ENCODE measurements at regions not wholly inside any gene's neighbourhood (a gene's known extent, or its start where the extent isn't known, plus 50 kb on each side); places are given as distances from the start of the nearest gene placed in this dataset.

DNA sequence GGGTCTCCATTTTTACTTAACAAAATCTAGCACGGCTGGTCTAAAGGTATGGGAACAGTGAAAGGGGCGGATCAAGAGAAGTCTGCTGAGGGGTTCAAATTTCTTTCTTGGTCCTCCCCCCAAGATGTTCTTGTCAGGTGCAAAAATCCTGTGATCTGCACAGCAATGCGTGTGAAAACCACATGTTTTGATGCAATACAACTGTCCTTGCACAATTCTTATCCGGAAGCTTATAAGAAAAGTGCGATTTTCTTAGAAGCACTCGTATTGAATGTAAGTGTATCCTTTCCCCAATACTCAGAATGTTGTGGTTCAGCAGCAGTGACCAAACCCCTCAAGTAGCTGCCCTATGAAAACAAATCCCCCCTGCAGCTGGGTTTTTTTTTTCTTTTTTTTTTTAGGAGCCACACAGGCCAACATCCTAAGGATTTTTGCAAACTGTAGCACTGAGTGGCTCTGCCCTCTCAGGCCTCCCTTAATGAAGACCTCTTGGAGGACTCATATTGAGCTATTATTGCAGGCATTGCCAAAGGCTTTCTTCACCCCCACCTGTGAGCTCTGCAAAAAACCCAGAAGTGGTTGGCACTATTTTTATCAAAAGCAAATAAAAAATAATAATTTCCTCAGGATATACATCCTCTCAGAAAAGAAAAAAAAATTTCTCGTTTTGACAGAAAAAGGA, 151.9 kb upstream of the ITGB1 start:
- TF ChIP-seq SIN3A (IDR thresholded peaks at IDR 0.05; ENCODE audit: borderline replicate concordance, insufficient read depth, low read length) (no peak), TAF1 (IDR thresholded peaks at IDR 0.05; ENCODE audit: borderline replicate concordance, insufficient read depth, low read length) (no peak), FOXP2 (optimal IDR thresholded peaks at IDR 0.05; ENCODE audit: borderline replicate concordance, extremely low read depth, extremely low read length, insufficient read depth) (no peak)
- TF ChIP-seq, protein P1, sequence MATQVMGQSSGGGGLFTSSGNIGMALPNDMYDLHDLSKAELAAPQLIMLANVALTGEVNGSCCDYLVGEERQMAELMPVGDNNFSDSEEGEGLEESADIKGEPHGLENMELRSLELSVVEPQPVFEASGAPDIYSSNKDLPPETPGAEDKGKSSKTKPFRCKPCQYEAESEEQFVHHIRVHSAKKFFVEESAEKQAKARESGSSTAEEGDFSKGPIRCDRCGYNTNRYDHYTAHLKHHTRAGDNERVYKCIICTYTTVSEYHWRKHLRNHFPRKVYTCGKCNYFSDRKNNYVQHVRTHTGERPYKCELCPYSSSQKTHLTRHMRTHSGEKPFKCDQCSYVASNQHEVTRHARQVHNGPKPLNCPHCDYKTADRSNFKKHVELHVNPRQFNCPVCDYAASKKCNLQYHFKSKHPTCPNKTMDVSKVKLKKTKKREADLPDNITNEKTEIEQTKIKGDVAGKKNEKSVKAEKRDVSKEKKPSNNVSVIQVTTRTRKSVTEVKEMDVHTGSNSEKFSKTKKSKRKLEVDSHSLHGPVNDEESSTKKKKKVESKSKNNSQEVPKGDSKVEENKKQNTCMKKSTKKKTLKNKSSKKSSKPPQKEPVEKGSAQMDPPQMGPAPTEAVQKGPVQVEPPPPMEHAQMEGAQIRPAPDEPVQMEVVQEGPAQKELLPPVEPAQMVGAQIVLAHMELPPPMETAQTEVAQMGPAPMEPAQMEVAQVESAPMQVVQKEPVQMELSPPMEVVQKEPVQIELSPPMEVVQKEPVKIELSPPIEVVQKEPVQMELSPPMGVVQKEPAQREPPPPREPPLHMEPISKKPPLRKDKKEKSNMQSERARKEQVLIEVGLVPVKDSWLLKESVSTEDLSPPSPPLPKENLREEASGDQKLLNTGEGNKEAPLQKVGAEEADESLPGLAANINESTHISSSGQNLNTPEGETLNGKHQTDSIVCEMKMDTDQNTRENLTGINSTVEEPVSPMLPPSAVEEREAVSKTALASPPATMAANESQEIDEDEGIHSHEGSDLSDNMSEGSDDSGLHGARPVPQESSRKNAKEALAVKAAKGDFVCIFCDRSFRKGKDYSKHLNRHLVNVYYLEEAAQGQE (IDR thresholded peaks at IDR 0.05; ENCODE audit: insufficient read depth in 1 of 2, low read depth in 2 of 2, low read length in 2 of 2) = no peak

DNA sequence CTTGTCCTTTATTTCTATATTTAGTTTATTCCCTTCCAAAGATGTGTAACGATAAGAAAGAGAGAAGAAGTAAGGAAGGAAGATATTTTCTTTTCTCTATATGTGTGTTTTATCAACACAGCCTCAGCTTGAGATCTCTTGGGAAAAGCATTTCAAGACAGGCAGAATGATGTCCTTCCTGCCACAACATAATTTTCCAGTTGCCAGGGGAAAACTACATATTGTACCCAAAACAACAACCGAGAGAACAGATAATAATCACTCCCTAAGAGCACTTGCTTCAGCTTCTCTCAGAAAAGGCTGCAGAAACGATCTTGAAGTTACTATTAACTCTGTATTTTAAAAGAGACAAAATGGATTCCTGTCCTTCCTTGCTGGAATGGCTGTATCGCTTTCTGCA, 151.4 kb upstream of the ITGB1 start:
- TF ChIP-seq FOXP2 (optimal IDR thresholded peaks at IDR 0.05; ENCODE audit: borderline replicate concordance, extremely low read depth, extremely low read length, insufficient read depth) (no peak), POLR2AphosphoS5 (IDR thresholded peaks at IDR 0.05; ENCODE audit: low read depth, low read length) (no peak), TAF1 (IDR thresholded peaks at IDR 0.05; ENCODE audit: borderline replicate concordance, insufficient read depth, low read length) (no peak), SIN3A (IDR thresholded peaks at IDR 0.05; ENCODE audit: borderline replicate concordance, insufficient read depth, low read length) (no peak)
- TF ChIP-seq, protein P1 (IDR thresholded peaks at IDR 0.05; ENCODE audit: insufficient read depth in 1 of 2, low read depth in 2 of 2, low read length in 2 of 2) = no peak

DNA sequence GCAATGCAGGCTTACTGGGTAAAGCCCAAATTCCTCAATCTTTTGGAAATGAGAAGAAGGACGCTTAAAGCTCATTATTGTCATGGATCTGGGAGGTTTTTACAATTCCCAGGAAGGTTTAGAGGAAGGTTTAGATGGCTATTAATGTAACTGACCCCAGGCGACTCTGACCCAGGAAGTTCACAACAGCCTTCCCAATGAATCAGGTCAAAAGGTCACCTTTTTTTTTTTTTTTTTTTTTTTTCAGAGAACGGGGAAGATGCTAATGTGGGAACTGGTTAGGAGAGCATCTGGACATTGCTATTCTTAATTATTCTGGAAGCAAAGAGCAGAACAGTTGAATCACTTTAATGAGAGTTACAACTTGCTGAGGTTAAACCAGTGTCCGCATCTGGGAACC, 149.9 kb upstream of the ITGB1 start:
- TF ChIP-seq SIN3A (IDR thresholded peaks at IDR 0.05; ENCODE audit: borderline replicate concordance, insufficient read depth, low read length) = no peak
- no peak for TF ChIP-seq TAF1 (IDR thresholded peaks at IDR 0.05; ENCODE audit: borderline replicate concordance, insufficient read depth, low read length)
- TF ChIP-seq FOXP2 (optimal IDR thresholded peaks at IDR 0.05; ENCODE audit: borderline replicate concordance, extremely low read depth, extremely low read length, insufficient read depth) = no peak
- TF ChIP-seq POLR2AphosphoS5 (IDR thresholded peaks at IDR 0.05; ENCODE audit: low read depth, low read length) = no peak
- TF ChIP-seq, protein P1 (IDR thresholded peaks at IDR 0.05; ENCODE audit: insufficient read depth in 1 of 2, low read depth in 2 of 2, low read length in 2 of 2) = no peak

DNA sequence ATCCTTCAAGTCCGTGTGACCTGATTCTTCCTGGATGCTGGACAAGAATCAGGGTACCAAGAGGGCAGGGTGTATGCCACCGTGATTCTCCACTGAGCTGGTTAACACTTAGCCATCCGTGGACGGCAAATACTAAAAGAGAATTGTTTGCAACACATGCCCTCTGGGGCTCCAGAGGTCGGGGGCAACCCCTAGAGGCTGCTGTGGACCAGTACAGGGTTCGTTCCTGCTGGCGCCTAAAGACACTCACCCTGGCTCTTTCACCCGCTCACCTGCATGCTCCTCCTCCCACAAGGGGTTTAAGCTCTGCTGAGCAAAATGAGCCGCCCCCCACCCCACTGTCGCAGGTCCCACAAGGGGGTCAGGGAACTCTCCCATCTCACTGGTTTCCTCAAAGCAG, 148.7 kb upstream of the ITGB1 start:
- TF ChIP-seq FOXP2 (optimal IDR thresholded peaks at IDR 0.05; ENCODE audit: borderline replicate concordance, extremely low read depth, extremely low read length, insufficient read depth) (no peak), POLR2AphosphoS5 (IDR thresholded peaks at IDR 0.05; ENCODE audit: low read depth, low read length) (no peak), TAF1 (IDR thresholded peaks at IDR 0.05; ENCODE audit: borderline replicate concordance, insufficient read depth, low read length) (no peak), SIN3A (IDR thresholded peaks at IDR 0.05; ENCODE audit: borderline replicate concordance, insufficient read depth, low read length) (no peak)
- TF ChIP-seq, protein P1 (IDR thresholded peaks at IDR 0.05; ENCODE audit: insufficient read depth in 1 of 2, low read depth in 2 of 2, low read length in 2 of 2) = no peak
